NCI-H2029 treated with DMSO at 0.1 percent for 48 hours (cell line): ENCODE measurements at regions not wholly inside any gene's neighbourhood (a gene's known extent, or its start where the extent isn't known, plus 50 kb on each side); places are given as distances from the start of the nearest gene placed in this dataset.
"Not testable (repeated sequence)": the region's sequence is repeated elsewhere in the genome, so short reads cannot be mapped to it uniquely, and the experiment has no call there.

ENCODE experiments used
- DNase-seq: peaks from one replicate; lab custom pipeline; 2025; lab: John Stamatoyannopoulos, UW

DNA sequence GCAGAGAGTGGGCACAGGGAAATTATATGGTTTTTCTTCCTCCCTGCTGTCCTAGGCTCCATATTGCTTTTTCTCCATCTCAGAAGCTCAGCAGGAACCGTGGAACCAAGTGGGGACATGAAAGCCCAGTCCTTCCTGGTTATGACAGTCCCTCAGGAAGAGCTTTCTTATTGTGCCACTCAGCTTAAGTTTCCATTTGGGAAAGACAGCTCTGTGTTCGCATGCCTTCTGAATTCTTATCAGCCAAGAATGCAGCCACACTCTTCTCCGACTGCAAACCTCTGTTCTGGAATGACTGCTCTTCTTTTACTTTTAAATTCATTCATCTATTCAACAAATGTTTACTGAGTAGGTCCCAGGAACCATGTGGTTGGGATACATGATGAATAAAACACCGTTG is 58.0 kb upstream of the PPARGC1A start:
- no peak for DNase-seq

DNA sequence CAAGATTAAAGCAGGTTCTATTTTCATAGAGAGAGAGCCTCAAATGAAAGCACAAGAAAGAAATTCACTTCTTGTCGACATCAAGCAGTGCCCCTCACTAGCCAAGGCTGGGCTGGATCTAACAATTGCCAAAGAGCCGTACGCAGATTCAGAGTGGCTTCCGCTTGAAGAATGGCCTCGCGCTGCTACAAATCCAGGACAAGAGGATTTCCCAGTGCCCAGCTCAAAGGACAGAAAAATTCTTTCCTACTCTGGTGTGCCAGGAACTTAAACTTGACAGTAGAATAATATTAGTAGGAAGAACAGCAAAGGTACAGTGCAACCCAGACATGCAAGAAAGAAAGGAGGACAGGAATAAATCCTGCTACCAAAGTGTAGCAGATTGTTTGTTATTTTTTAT is 56.5 kb upstream of the PPARGC1A start:
- DNase-seq = no peak

- DNase-seq = no peak
These were observed 55.7 kb upstream of the PPARGC1A start for GRCh38 chr4:23945451-23946017.

DNA sequence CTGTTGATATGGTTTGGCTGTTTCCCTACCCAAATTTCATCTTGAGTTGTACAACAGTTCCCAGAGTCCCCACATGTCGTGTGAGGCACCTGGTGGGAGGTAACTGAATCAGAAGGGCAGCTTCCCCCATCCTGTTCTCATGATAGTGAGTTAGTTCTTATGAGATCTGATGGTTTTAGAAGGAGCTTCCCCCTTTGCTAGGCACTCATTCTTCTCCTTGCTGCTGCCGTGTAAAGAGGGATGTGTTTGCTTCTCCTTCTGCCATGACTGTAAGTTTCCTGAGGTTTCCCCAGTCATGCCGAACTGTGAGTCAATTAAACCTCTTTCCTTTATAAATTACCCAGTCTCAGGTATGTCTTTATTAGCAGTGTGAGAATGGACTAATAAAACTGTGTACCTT is 54.7 kb upstream of the PPARGC1A start:
- not testable (repeated sequence) for DNase-seq

DNA sequence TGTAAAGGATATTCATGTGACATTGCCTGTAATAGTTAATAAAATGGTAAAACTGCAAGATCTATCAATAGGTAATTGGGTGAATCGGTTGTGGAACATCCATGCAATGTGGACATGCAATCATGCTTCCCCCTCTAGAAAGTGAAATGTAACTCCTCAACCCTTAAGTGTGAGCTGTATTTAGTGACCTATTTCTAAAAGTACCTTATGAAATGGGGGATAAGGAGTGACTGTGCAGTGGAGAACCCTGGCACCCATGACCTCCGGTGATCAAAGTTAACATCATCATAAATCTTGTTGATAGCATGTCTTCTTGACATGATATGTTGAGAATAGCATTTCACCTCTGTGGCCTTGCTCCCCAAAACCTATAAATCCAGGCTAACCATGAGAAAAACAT is 53.6 kb upstream of the PPARGC1A start:
- DNase-seq = no peak

GRCh38 chr4:23942471-23942870 is 52.6 kb upstream of the PPARGC1A start:
- no peak for DNase-seq
